Activated CD4-positive, CD25-positive, alpha-beta regulatory T cell (primary cell): ENCODE measurements at regions not wholly inside any gene's neighbourhood (a gene's known extent, or its start where the extent isn't known, plus 50 kb on each side); places are given as distances from the start of the nearest gene placed in this dataset.
"Not testable (repeated sequence)": the region's sequence is repeated elsewhere in the genome, so short reads cannot be mapped to it uniquely, and the experiment has no call there.

Source experiments
- DNase-seq, 4 experiments: peaks; one replicate each; lab custom pipeline; 2025; lab: John Stamatoyannopoulos, UW

DNA sequence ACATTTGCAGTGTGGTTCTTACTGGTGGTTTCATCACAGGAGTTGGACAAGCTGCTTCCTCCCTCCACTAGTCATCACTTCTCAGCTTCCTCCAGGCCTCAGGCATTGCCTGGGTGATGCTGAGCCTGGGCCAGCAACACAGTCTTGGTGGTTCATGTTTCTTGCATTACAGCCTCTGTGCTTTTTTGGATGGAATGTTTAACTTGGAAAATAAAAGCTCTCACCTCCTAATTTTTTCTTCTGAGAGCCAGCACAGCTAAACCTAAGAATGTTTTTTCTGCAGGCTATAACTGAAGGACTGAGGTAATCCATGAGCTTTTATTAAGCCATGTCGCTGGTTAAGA is 66.1 kb upstream of the RHOU start:
- no peak for DNase-seq

DNA sequence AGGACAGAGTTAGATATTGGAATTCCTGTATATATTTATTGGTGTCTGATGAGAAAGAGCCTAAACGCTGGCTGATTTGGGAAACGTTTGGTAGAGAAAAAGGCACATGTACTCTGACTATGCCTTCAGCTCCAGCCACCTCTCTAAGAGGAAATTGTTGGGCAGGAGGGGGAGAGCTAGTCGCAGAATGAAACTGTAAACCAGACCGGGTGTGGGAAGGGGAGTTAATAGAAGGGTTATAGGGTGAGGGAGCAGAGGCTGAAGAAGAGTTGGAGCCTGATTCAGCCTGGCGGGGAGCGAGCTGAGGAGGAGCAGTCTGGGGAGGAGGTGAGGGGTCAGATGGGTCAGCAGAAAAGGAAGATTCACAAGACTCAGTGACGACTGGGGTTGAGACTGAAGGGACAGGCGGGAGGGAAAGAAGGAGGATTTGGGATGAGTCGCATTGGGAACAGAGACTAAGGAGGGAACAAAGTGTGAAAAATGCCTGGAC is 54.2 kb upstream of the RHOU start:
- not testable (repeated sequence) for DNase-seq

- DNase-seq, result no peak
Observed at GRCh38 chr1:228683428-228683827, 51.9 kb upstream of the RHOU start.

- DNase-seq, result no peak
Observed at GRCh38 chr1:228684607-228685006, 50.7 kb upstream of the RHOU start.

DNA sequence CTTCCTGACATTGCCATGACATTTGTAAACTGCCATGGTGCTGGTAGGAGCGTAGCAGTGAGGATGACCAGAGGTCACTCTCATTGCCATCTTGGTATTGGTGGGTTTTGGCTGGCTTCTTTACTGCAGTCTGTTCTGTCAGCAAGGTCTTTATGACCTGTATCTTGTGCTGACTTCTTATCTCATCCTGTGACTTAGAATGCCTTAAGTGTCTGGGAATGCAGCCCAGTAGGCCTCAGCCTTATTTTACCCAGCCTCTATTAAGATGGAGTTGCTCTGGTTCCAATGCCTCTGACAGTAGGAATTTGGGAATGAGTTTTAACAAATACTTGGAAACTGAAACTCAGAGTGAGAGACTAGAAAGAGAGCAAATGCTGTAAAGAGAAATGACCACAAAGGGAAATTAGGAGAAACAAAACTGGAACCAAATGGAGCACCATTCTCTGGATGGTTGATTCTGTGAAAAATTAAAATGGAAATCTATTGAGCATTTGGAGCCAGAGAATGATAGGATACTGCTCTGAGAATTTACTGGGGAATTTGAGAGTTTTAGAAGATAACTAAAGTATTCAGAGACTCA is 50.1 kb upstream of the RHOU start:
- DNase-seq, result no peak
